Mammary epithelial cell (primary cell): ENCODE measurements at regions not wholly inside any gene's neighbourhood (a gene's known extent, or its start where the extent isn't known, plus 50 kb on each side); places are given as distances from the start of the nearest gene placed in this dataset.

Experiments
- CTCF ChIP-seq, 2 donors: IDR thresholded peaks in 1 of 2; conservative IDR thresholded peaks in 1 of 2; 2 replicates each; pipeline ENCODE4 v1.5.1; 2011 to 2012; ENCODE audit warnings: inconsistent platforms in 2 of 2, low read length in 2 of 2, mild to moderate bottlenecking in 2 of 2, control low read depth in 1 of 2, low read depth in 1 of 2; ENCODE audit not compliant: insufficient read depth in 1 of 2; ENCODE audit errors: extremely low read depth in 1 of 2
- EZH2 ChIP-seq: IDR thresholded peaks from 2 replicates; pipeline ENCODE4 v1.6.1; 2012; ENCODE audit warnings: low read length, inconsistent platforms, borderline replicate concordance

GRCh38 chr12:13745111-13745860 lies 236.1 kb downstream of the GRIN2B start:
- TF ChIP-seq EZH2 (no peak), CTCF (conservative IDR thresholded peaks at IDR 0.05 in 1 of 2, IDR thresholded peaks at IDR 0.05 in 1 of 2; ENCODE audit: extremely low read depth in 1 of 2, insufficient read depth in 1 of 2, low read depth in 1 of 2, low read length in 2 of 2) (no peak)
